Lower leg skin (tissue), 3 donors: ENCODE measurements at regions not wholly inside any gene's neighbourhood (a gene's known extent, or its start where the extent isn't known, plus 50 kb on each side); places are given as distances from the start of the nearest gene placed in this dataset.

Experiments
- POLR2A ChIP-seq, 2 donors: fragments of 450-650 bp; IDR thresholded peaks; one replicate each; pipeline ENCODE4 v1.6.1; 2016 to 2017; ENCODE audit warnings: antibody characterized with exemption in 2 of 2, mild to moderate bottlenecking in 1 of 2, moderate library complexity in 1 of 2
- TF ChIP-seq, protein P1 (sequence below), 3 donors: fragments of 450-650 bp; IDR thresholded peaks; one replicate each; pipeline ENCODE4 v1.5.1; 2016; ENCODE audit warnings: antibody characterized with exemption in 3 of 3, mild to moderate bottlenecking in 3 of 3, moderate library complexity in 2 of 3

- TF ChIP-seq, protein P1, sequence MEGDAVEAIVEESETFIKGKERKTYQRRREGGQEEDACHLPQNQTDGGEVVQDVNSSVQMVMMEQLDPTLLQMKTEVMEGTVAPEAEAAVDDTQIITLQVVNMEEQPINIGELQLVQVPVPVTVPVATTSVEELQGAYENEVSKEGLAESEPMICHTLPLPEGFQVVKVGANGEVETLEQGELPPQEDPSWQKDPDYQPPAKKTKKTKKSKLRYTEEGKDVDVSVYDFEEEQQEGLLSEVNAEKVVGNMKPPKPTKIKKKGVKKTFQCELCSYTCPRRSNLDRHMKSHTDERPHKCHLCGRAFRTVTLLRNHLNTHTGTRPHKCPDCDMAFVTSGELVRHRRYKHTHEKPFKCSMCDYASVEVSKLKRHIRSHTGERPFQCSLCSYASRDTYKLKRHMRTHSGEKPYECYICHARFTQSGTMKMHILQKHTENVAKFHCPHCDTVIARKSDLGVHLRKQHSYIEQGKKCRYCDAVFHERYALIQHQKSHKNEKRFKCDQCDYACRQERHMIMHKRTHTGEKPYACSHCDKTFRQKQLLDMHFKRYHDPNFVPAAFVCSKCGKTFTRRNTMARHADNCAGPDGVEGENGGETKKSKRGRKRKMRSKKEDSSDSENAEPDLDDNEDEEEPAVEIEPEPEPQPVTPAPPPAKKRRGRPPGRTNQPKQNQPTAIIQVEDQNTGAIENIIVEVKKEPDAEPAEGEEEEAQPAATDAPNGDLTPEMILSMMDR (IDR thresholded peaks at IDR 0.05) = no peak
- no peak for TF ChIP-seq POLR2A (IDR thresholded peaks at IDR 0.05)
Observed at GRCh38 chr4:45910511-45910910, 213.3 kb downstream of the GABRG1 start.
